ENCODE measurements at regions not wholly inside any gene's neighbourhood (a gene's known extent, or its start where the extent isn't known, plus 50 kb on each side); places are given as distances from the start of the nearest gene placed in this dataset.
"Not testable (repeated sequence)": the region's sequence is repeated elsewhere in the genome, so short reads cannot be mapped to it uniquely, and the experiment has no call there.

GRCh38 chr18:6571239-6571602 is 156.5 kb upstream of the L3MBTL4 start:
- Histone ChIP-seq H3K27ac (ENCODE audit: low read depth in 1 of 2, low read length in 2 of 2) (no peak overlapping the region), H4K20me1 (ENCODE audit: insufficient read depth, low read length) (no peaks in the 10 kb centered on the region), H3K36me3 (replicated peaks in 1 of 2; ENCODE audit: control insufficient read depth in 1 of 2, insufficient read depth in 2 of 2, low read length in 2 of 2) (no peaks in the 10 kb centered on the region), H3K9ac (ENCODE audit: insufficient read depth, low read length, poor library complexity, severe bottlenecking) (no peak overlapping the region), H3K4me2 (replicated peaks; ENCODE audit: extremely low read depth, low read length, poor library complexity, severe bottlenecking) (no peak overlapping the region), H3K4me3 (replicated peaks in 1 of 3; ENCODE audit: low read depth in 2 of 3, low read length in 3 of 3) (no peak overlapping the region), H3K4me1 (ENCODE audit: control insufficient read depth in 1 of 2, insufficient read depth in 2 of 2, low read length in 2 of 2) (no peaks in the 10 kb centered on the region), H3K79me2 (ENCODE audit: insufficient read depth, low read length) (no peaks in the 10 kb centered on the region), H3K9me3 (replicated peaks in 1 of 2; ENCODE audit: control insufficient read depth in 1 of 2, insufficient read depth in 1 of 2, low read length in 2 of 2) (no peaks in the 10 kb centered on the region), H3K27me3 (ENCODE audit: control insufficient read depth in 2 of 2, insufficient read depth in 2 of 2, low read length in 2 of 2) (no peaks in the 10 kb centered on the region), H2AFZ (ENCODE audit: insufficient read depth, low read depth, low read length, poor library complexity, severe bottlenecking) (no peak overlapping the region)
- Mint-ChIP-seq H3K36me3 (no peaks in the 10 kb centered on the region), H3K4me1 (no peaks in the 10 kb centered on the region), H3K27ac (no peak overlapping the region), H3K9me3 (peaks cover 0 to 9% (median 2%) of the 10 kb centered on the region in 7 donors), H3K4me3 (no peak overlapping the region), H3K27me3 (ENCODE audit: low read depth in 3 of 3) (no peaks in the 10 kb centered on the region)
- WGBS (ENCODE audit: insufficient coverage), result 95% methylated on average over 3 of the region's 3 CpGs
- intact Hi-C loops (cut with micrococcal nuclease), result no loop called here
- no peak for TF ChIP-seq CTCF (IDR thresholded peaks at IDR 0.05)
- DNase-seq, result no peak

- H3K4me3 ChIP-seq (replicated peaks in 1 of 3; ENCODE audit: low read depth in 2 of 3, low read length in 3 of 3); H3K79me2 ChIP-seq (ENCODE audit: insufficient read depth, low read length); H3K36me3 ChIP-seq (replicated peaks in 1 of 2; ENCODE audit: control insufficient read depth in 1 of 2, insufficient read depth in 2 of 2, low read length in 2 of 2); H3K36me3 Mint-ChIP-seq; H4K20me1 ChIP-seq (ENCODE audit: insufficient read depth, low read length); H3K27ac ChIP-seq (ENCODE audit: low read depth in 1 of 2, low read length in 2 of 2); H3K27me3 Mint-ChIP-seq (ENCODE audit: low read depth in 3 of 3); H2AFZ ChIP-seq (ENCODE audit: insufficient read depth, low read depth, low read length, poor library complexity, severe bottlenecking); DNase-seq; H3K4me3 Mint-ChIP-seq; H3K27ac Mint-ChIP-seq; intact Hi-C loops (cut with micrococcal nuclease); H3K27me3 ChIP-seq (ENCODE audit: control insufficient read depth in 2 of 2, insufficient read depth in 2 of 2, low read length in 2 of 2); H3K4me2 ChIP-seq (replicated peaks; ENCODE audit: extremely low read depth, low read length, poor library complexity, severe bottlenecking); H3K4me1 ChIP-seq (ENCODE audit: control insufficient read depth in 1 of 2, insufficient read depth in 2 of 2, low read length in 2 of 2); H3K9me3 ChIP-seq (replicated peaks in 1 of 2; ENCODE audit: control insufficient read depth in 1 of 2, insufficient read depth in 1 of 2, low read length in 2 of 2); H3K9ac ChIP-seq (ENCODE audit: insufficient read depth, low read length, poor library complexity, severe bottlenecking); H3K4me1 Mint-ChIP-seq: not testable (repeated sequence)
- H3K9me3 Mint-ChIP-seq, result peaks cover 0 to 11% (median 2%) of the 10 kb centered on the region in 7 donors
- WGBS (ENCODE audit: insufficient coverage), result 95% methylated on average over 4 of the region's 7 CpGs
These were observed 157.3 kb upstream of the ARHGAP28 start for GRCh38 chr18:6572192-6572591.

Data from CD14-positive monocyte (primary cell).